VCaP (cell line): ENCODE measurements at regions not wholly inside any gene's neighbourhood (a gene's known extent, or its start where the extent isn't known, plus 50 kb on each side); places are given as distances from the start of the nearest gene placed in this dataset.
A peak's percentile ranks its signal among the peaks of the same experiment; 100 is the strongest.

ENCODE experiments used
- H3K27ac ChIP-seq: fragments of 450-650 bp; 2 replicates; pipeline ENCODE4 v1.5.1; 2017
- CTCF ChIP-seq: fragments of 450-650 bp; conservative IDR thresholded peaks from 2 replicates; pipeline ENCODE4 v1.5.1; 2017; ENCODE audit warnings: mild to moderate bottlenecking, moderate library complexity

- peak; percentile 68 for TF ChIP-seq CTCF
- H3K27ac ChIP-seq: no peak overlapping the region
Observed at GRCh38 chr11:92552942-92553341, 328.3 kb downstream of the FAT3 start.

GRCh38 chr11:92554688-92555087, 330.1 kb downstream of the FAT3 start:
- TF ChIP-seq CTCF: no peak
- no peak overlapping the region for H3K27ac ChIP-seq

GRCh38 chr11:92556431-92556830, 331.8 kb downstream of the FAT3 start:
- H3K27ac ChIP-seq: no peak overlapping the region
- no peak for TF ChIP-seq CTCF

DNA sequence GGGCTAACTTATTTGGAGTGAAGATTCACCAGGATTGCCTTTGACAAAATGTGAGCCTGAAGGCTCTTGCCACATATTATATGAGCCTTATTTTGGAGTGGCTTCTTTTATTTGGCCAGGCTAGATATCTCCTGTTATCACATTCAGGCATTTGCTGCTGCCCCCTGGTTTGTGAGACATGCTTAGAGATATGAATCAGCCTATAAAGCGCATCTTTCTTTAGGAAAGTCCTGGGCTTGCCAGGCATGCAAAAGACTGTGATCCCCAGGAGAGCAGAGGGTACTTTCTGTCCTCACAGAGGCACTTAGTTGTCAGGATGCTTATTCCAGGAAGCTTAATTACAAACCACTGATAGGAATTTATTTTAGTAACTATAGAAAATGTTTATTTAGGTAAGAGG, 333.3 kb downstream of the FAT3 start:
- TF ChIP-seq CTCF: 0 out of 2 replicates have a peak, but pooled peaks have one; percentile 9
- H3K27ac ChIP-seq: no peak overlapping the region

DNA sequence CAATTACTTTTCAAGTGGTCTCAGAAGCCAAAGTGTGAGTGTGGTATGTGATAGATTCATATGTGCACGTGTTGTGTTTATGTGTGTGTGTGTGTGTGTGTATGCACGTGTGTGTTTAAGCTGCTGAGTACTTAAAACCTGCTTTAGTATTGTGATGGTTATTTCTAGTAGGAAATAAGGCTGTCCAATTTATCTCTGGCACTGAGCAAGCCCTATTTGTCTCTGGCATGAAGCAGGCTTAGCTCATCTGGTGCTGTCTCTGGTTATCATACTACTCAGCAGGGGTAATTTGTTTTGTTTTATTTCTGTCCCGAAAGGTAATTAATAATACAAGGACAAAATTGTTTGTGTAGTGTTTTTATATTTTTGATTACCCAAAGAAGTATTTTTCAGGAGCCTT, 333.7 kb downstream of the FAT3 start:
- no peak overlapping the region for H3K27ac ChIP-seq
- no peak for TF ChIP-seq CTCF

- no peak overlapping the region for H3K27ac ChIP-seq
- TF ChIP-seq CTCF: no peak
Observed at GRCh38 chr11:92569726-92570125, 345.1 kb downstream of the FAT3 start.

DNA sequence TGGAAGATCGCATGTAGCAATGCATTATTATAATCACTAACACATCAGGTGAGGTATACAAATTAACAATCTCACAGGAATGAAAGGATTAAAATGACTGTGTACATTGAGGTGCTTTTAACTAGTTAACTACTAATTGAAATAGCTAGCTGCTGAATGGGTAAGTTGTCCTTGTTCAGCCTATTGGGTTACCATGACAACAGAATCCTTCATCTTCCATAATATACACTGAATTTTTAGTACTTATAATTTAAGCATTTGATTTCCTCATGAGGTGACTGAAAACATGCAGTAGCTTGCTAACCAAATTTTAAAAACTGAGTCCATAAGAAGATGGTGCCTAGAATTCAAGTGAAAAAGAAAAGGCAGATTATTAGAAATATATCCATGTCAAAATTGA, 347.9 kb downstream of the FAT3 start:
- no peak for TF ChIP-seq CTCF
- H3K27ac ChIP-seq: no peak overlapping the region

GRCh38 chr11:92576315-92576714, 351.7 kb downstream of the FAT3 start:
- H3K27ac ChIP-seq: no peak overlapping the region
- TF ChIP-seq CTCF: no peak
